HUES48 (cell line): ENCODE measurements at regions not wholly inside any gene's neighbourhood (a gene's known extent, or its start where the extent isn't known, plus 50 kb on each side); places are given as distances from the start of the nearest gene placed in this dataset.

Source experiments
- H3K27ac ChIP-seq: one replicate; pipeline ENCODE4 v1.7.0; 2013; ENCODE audit warnings: low read depth, low read length, inconsistent platforms
- H3K27me3 ChIP-seq: 2 replicates; pipeline ENCODE4 v1.6.1; 2013; ENCODE audit warnings: mild to moderate bottlenecking, low read length; ENCODE audit not compliant: control insufficient read depth, insufficient read depth
- H3K36me3 ChIP-seq: 2 replicates; pipeline ENCODE4 v1.6.1; 2013; ENCODE audit warnings: low read length; ENCODE audit not compliant: control insufficient read depth, insufficient read depth
- H3K4me1 ChIP-seq: 2 replicates; pipeline ENCODE4 v1.6.1; 2013; ENCODE audit warnings: mild to moderate bottlenecking, low read length; ENCODE audit not compliant: control insufficient read depth, insufficient read depth
- H3K4me3 ChIP-seq: 2 replicates; pipeline ENCODE4 v1.5.1; 2013; ENCODE audit warnings: mild to moderate bottlenecking, low read depth, low read length
- H3K9ac ChIP-seq: 2 replicates; pipeline ENCODE4 v1.6.1; 2013; ENCODE audit warnings: mild to moderate bottlenecking, low read depth, low read length, moderate library complexity
- H3K9me3 ChIP-seq: 2 replicates; pipeline ENCODE4 v1.6.1; 2013; ENCODE audit warnings: low read length; ENCODE audit not compliant: control insufficient read depth, insufficient read depth

DNA sequence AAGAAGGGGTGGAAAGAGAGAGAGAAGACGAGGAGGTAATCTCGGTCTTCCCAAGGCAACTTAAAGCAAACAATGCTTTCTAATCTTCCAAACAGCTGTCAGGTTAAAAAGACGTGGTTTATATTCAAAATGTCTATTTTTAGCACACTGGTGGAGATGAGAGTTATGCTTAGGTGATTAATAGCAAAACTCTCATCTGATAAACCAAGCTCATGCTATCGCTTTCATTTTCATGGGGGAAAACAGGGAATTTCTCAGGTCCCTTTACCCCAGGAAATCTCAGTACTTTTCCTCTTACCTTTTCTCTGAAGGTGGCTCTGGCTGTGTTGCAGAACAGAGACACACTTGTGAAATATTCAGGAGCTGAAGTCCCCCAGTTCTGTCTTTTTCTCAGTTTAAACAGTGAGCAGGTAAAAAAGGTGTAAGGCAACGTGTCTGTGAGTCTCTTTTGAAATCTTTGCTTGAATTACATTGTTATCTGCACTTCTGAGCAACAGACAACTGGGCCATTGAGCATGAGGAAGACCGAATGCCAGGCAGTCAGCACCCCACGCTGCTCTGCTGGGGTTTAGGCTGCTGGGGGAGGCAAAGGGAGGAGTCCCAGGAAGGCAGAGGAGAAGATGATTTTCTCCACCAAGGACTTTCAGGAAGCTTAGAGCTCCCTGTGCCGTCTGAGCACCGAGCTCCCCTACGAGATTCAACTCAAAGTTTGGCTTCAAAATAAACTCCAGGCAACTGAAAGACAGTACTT lies 759.3 kb downstream of the BCL11B start:
- H3K36me3 ChIP-seq: no peaks in the 10 kb centered on the region
- no peak overlapping the region for H3K9ac ChIP-seq

DNA sequence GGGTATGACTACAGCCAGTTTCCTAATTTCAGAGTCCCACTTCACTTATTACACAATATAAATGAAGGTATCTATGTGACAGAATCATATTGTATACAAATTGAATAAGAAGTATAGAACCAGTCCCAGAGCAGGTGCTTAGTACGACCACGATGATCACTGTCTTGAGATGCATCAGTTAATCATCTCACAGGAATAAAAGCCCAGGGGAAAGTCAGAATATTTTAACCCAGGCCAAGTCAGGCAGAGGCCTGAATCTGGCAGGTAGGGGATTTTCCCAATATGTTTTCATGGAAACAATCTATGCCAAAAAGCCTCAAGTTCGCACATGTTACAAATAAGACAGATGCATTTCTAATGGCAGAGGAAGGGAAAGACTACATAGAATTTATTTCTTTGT lies 758.4 kb downstream of the BCL11B start:
- H3K9ac ChIP-seq: no peak overlapping the region

More for the DNA sequence above, 759.3 kb downstream of the BCL11B start:
- Histone ChIP-seq H3K4me3 (no peak overlapping the region), H3K27ac (no peak overlapping the region), H3K9me3 (no peaks in the 10 kb centered on the region), H3K4me1 (no peaks in the 10 kb centered on the region; the same call in 1 of the 2 replicates), H3K27me3 (no peaks in the 10 kb centered on the region)

DNA sequence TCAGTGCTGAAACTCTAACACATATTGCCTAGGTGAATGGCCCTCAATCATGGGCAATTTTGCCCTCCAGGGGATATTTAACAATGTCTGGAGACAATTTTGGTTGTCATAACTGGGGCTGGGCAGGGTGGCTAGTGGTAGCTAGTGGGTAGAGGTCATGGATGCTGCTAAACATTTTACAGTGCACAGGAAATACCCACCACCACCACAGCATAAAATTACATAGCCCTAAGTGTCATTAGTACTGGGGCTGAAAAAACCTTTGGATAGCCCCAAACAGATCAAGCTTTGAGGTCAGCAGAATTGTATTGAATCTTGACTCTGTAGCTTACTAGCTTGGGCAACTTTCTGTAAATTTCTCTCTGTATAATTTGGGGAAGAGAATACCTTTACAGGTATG lies 758.0 kb downstream of the BCL11B start:
- Histone ChIP-seq H3K4me1 (no peaks in the 10 kb centered on the region; the same call in 1 of the 2 replicates), H3K27ac (no peak overlapping the region), H3K4me3 (no peak overlapping the region), H3K9ac (no peak overlapping the region), H3K36me3 (no peaks in the 10 kb centered on the region), H3K9me3 (no peaks in the 10 kb centered on the region), H3K27me3 (no peaks in the 10 kb centered on the region)

More for the DNA sequence above, 758.4 kb downstream of the BCL11B start:
- no peak overlapping the region for H3K4me3 ChIP-seq
- no peaks in the 10 kb centered on the region for H3K9me3 ChIP-seq
- no peaks in the 10 kb centered on the region for H3K36me3 ChIP-seq
- no peak overlapping the region for H3K27ac ChIP-seq
- no peaks in the 10 kb centered on the region; the same call in 1 of the 2 replicates for H3K4me1 ChIP-seq
- no peaks in the 10 kb centered on the region for H3K27me3 ChIP-seq

DNA sequence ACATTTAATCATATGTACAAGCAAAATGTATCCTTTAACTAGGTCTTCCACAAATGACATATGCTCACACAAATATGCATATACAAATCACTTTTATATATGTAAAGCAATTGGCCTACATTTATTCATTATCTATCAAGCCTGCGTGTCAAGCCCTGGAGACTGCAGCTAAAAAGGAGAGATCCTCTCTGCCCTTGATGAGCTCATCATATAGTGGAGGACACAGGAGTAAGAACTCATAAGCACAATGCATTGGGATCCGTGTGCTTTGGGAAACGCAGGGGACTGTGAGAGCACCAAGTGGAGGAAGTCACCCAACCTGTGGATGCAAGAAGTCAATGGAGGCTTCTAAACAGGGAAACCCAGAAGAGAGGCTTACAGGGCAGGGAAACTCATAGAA lies 735.7 kb downstream of the BCL11B start:
- Histone ChIP-seq H3K4me3 (no peak overlapping the region), H3K27me3 (no peaks in the 10 kb centered on the region), H3K27ac (no peak overlapping the region)

DNA sequence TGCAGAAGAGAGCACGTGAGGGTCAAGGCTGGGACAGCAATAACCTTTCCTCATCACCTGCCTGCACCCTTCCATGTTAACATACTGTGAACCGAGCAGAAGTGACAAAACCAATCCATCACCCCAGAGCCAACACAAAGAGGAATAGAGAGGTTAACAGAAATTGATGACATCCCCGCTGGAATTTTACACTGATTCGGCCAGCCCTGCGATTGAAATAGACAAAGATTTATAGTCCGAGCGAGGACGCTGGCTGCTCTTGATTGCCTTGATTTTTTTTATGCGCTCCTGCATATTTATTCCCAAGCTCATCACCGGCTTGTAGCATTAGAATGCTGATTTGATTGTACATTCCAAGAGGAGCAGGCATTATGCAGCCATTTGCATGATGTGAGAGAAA lies 729.7 kb downstream of the BCL11B start:
- H3K27me3 ChIP-seq: no peaks in the 10 kb centered on the region
- no peaks in the 10 kb centered on the region for H3K4me1 ChIP-seq
- no peak overlapping the region for H3K4me3 ChIP-seq
- H3K36me3 ChIP-seq: no peaks in the 10 kb centered on the region
- H3K27ac ChIP-seq: no peak overlapping the region
- H3K9me3 ChIP-seq: no peaks in the 10 kb centered on the region
- H3K9ac ChIP-seq: no peak overlapping the region

More for the DNA sequence above, 735.7 kb downstream of the BCL11B start:
- no peaks in the 10 kb centered on the region for H3K36me3 ChIP-seq
- peaks cover 7% of the 10 kb centered on the region; the same call in 1 of the 2 replicates for H3K4me1 ChIP-seq
- H3K9me3 ChIP-seq: no peaks in the 10 kb centered on the region
- H3K9ac ChIP-seq: no peak overlapping the region

DNA sequence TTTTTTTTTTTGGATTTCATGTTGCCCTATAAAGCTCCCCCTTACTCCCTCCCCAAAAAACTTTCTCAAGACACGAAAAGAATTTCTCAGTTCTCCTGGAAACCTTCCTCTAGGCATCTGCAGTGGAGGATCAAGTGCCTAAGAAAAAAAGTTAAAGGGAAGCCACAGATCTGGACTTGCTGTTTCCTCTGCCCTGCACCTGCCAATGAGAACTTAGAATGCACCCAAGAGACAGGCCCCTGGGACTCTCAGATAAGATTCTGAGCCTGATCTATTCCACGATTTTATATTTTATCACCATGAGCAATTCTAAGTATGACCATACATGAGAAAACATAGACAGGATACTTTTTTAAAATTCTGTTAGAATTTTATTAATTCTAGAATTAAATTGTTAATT lies 728.9 kb downstream of the BCL11B start:
- Histone ChIP-seq H3K27me3 (no peaks in the 10 kb centered on the region), H3K4me3 (no peak overlapping the region), H3K9ac (no peak overlapping the region), H3K4me1 (no peaks in the 10 kb centered on the region), H3K9me3 (no peaks in the 10 kb centered on the region), H3K36me3 (no peaks in the 10 kb centered on the region), H3K27ac (no peak overlapping the region)

DNA sequence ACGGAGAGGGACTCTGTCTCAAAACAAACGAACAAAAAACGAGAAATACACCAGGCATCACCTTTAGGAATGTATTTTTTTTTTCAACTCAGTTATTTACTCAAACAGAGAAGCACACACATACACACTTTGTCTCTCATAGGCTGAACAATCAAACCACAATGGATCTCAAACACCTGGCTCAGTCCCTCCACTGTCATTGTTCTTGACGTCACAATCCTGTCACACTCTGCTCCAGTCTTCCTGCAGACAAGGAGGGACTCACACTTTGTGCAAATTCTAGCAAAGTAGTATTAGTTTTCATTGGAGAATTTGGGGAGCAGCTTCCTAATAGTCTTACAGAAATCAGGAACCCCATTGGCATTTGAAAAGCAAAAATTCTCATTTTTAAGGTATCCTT lies 727.8 kb downstream of the BCL11B start:
- H3K36me3 ChIP-seq: no peaks in the 10 kb centered on the region
- H3K9ac ChIP-seq: no peak overlapping the region
- no peak overlapping the region for H3K27ac ChIP-seq
- H3K9me3 ChIP-seq: no peaks in the 10 kb centered on the region
- H3K4me1 ChIP-seq: no peaks in the 10 kb centered on the region
- no peaks in the 10 kb centered on the region for H3K27me3 ChIP-seq
- no peak overlapping the region for H3K4me3 ChIP-seq

DNA sequence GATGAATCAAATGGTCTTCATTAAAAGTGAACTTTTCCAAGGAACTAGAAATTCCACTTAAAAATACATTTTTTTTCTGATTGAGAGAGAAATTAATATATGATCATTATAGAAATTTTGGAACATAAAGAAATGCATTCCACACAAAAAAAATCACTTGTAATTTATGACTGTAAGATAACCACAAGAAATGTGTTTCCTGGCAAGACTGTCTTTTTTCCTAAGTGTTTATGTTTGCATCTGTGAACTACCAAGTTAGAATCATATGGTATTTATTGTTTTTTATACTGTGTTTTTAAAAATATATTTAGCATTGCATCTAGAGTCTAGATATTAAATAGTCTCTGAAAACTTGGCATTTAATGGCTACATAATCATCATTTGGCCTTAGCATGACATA lies 726.8 kb downstream of the BCL11B start:
- Histone ChIP-seq H3K4me1 (no peaks in the 10 kb centered on the region), H3K27ac (no peak overlapping the region), H3K9me3 (no peaks in the 10 kb centered on the region), H3K4me3 (no peak overlapping the region), H3K27me3 (no peaks in the 10 kb centered on the region), H3K9ac (no peak overlapping the region), H3K36me3 (no peaks in the 10 kb centered on the region)

DNA sequence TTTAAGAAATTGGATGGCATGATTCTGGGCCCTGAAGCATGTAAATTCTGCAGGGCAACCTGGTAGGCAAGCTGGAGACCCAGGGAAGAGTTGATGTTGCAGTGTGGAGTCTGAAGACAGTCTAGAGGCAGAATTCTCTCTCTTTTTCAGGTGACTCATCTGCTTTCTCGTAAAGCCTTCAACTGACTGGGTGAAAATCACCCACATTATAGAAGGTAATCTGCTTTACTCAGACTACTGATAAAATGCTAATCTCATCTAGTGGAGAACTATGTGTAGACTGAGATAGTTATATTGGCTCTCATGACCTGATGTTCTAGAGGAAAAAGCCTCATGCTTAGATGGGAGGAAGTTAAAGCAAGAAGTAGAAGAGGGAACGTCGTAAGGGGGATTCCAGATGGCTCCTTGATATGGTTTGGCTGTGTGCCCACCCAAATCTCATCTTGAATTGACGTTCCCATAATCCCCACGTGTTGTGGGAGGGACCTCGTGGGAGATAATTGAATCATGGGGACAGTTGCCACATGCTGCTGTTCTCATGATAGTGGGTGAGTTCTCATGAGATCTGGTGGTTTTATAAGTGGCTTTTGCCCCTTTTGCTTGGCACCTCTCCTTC lies 723.8 kb downstream of the BCL11B start:
- no peaks in the 10 kb centered on the region for H3K9me3 ChIP-seq
- H3K27me3 ChIP-seq: no peaks in the 10 kb centered on the region
- no peaks in the 10 kb centered on the region for H3K36me3 ChIP-seq
- H3K27ac ChIP-seq: no peak overlapping the region
- no peaks in the 10 kb centered on the region for H3K4me1 ChIP-seq
- H3K9ac ChIP-seq: no peak overlapping the region
- no peak overlapping the region for H3K4me3 ChIP-seq

DNA sequence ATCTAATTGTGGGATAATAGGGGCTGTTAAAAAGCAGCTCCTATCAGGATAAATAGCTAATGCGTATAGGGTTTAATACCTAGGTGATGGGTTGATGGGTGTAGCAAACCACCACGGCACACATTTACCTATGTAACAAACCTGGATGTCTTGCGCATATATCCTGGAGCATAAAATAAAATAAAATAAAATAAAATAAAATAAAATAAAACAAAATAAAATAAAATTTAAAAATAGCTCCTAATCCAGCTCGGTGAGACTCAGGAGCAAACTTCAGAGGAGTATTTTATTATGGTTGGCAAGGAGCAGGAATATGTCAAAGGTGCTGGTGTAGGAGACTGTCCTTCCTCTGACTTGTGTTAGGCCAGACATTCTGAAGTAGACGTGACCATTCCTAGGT lies 721.0 kb downstream of the BCL11B start:
- H3K27me3 ChIP-seq: no peaks in the 10 kb centered on the region

DNA sequence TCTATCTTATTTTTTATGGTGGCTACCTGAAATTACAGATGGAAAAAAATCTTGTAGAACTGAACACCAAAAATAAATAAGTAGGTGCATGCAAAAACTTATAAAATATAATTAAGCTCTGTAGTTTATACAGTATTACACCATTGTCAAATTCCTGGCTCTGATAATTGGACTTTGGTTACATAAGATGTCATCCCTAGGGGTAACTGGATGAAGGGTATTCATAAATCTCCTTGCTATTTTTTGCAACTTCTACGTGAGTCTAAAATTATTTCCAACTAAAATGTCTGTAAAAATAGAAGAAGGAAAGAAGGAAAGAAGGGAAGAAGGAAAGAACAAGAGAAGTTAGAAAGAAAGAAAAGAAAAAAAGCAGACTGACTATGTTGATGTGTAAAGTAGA lies 716.6 kb downstream of the BCL11B start:
- H3K27me3 ChIP-seq: no peaks in the 10 kb centered on the region
- H3K27ac ChIP-seq: no peak overlapping the region
- H3K36me3 ChIP-seq: no peaks in the 10 kb centered on the region
- no peaks in the 10 kb centered on the region for H3K9me3 ChIP-seq
- no peaks in the 10 kb centered on the region for H3K4me1 ChIP-seq
- H3K4me3 ChIP-seq: no peak overlapping the region
- H3K9ac ChIP-seq: no peak overlapping the region

More for the DNA sequence above, 721.0 kb downstream of the BCL11B start:
- Histone ChIP-seq H3K27ac (no peak overlapping the region), H3K4me1 (no peaks in the 10 kb centered on the region), H3K36me3 (no peaks in the 10 kb centered on the region), H3K4me3 (no peak overlapping the region), H3K9ac (no peak overlapping the region), H3K9me3 (no peaks in the 10 kb centered on the region)
